HEK293 (cell line): ENCODE measurements at regions not wholly inside any gene's neighbourhood (a gene's known extent, or its start where the extent isn't known, plus 50 kb on each side); places are given as distances from the start of the nearest gene placed in this dataset.

Source experiments
- CTCF ChIP-seq: fragments of 450-650 bp; formaldehyde crosslinking; IDR thresholded peaks from 2 replicates; pipeline ENCODE4 v1.5.1; 2016; ENCODE audit warnings: missing biosample characterization, missing genetic modification characterization
- PRDM4 ChIP-seq: fragments of 450-650 bp; formaldehyde crosslinking; IDR thresholded peaks from 2 replicates; pipeline ENCODE4 v1.5.1; 2017; ENCODE audit warnings: missing biosample characterization, missing genetic modification characterization
- ZNF16 ChIP-seq: fragments of 450-650 bp; formaldehyde crosslinking; IDR thresholded peaks from 2 replicates; pipeline ENCODE4 v1.5.1; 2016; ENCODE audit warnings: low read depth, missing biosample characterization, missing genetic modification characterization
- ZNF24 ChIP-seq: fragments of 450-650 bp; formaldehyde crosslinking; IDR thresholded peaks from 2 replicates; pipeline ENCODE4 v1.5.1; 2016; ENCODE audit warnings: missing biosample characterization, missing genetic modification characterization
- ZNF302 ChIP-seq: fragments of 450-650 bp; formaldehyde crosslinking; IDR thresholded peaks from 2 replicates; pipeline ENCODE4 v1.5.1; 2016; ENCODE audit warnings: missing biosample characterization, missing genetic modification characterization, low read depth
- ZNF837 ChIP-seq: fragments of 450-650 bp; formaldehyde crosslinking; IDR thresholded peaks from 2 replicates; pipeline ENCODE4 v1.5.1; 2016; ENCODE audit warnings: missing biosample characterization, missing genetic modification characterization
- TF ChIP-seq, protein P1 (sequence below): fragments of 450-650 bp; formaldehyde crosslinking; IDR thresholded peaks from 2 replicates; pipeline ENCODE4 v1.5.1; 2016; ENCODE audit warnings: missing biosample characterization, missing genetic modification characterization, low read depth

GRCh38 chr1:29620631-29621030 lies 384.3 kb downstream of the PTPRU start:
- TF ChIP-seq ZNF302 (tag by site-specific recombination) (no peak), CTCF (tag by site-specific recombination) (no peak), ZNF837 (tag by site-specific recombination) (no peak), ZNF24 (tag by site-specific recombination) (no peak), ZNF16 (no peak), PRDM4 (tag by site-specific recombination) (no peak)
- TF ChIP-seq, protein P1, sequence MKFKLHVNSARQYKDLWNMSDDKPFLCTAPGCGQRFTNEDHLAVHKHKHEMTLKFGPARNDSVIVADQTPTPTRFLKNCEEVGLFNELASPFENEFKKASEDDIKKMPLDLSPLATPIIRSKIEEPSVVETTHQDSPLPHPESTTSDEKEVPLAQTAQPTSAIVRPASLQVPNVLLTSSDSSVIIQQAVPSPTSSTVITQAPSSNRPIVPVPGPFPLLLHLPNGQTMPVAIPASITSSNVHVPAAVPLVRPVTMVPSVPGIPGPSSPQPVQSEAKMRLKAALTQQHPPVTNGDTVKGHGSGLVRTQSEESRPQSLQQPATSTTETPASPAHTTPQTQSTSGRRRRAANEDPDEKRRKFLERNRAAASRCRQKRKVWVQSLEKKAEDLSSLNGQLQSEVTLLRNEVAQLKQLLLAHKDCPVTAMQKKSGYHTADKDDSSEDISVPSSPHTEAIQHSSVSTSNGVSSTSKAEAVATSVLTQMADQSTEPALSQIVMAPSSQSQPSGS: no peak
